SK-N-SH (cell line): ENCODE measurements at regions not wholly inside any gene's neighbourhood (a gene's known extent, or its start where the extent isn't known, plus 50 kb on each side); places are given as distances from the start of the nearest gene placed in this dataset.
A peak's percentile ranks its signal among the peaks of the same experiment; 100 is the strongest.

Experiments
- CTCF ChIA-PET: fragments of 300-600, 350-600 bp; formaldehyde crosslinking; extraction: SDS; loops from one replicate; lab custom pipeline; 2021; lab: Yijun Ruan, JAX
- POLR2A ChIA-PET: fragments of 350-600 bp; sonication (Branson Sonifier 250); formaldehyde crosslinking; extraction: SDS; loops from one replicate; lab custom pipeline; 2020; ENCODE audit warnings: antibody characterized with exemption, inconsistent platforms; lab: Yijun Ruan, JAX
- DNase-seq: peaks from one replicate; pipeline ENCODE4 v3.0.0; 2012
- H2AFZ ChIP-seq: fragments of 200-600 bp; sonication (generic); 2 replicates; pipeline ENCODE4 v1.8.1; 2016; ENCODE audit warnings: antibody characterized with exemption, mild to moderate bottlenecking, low read depth
- H3F3A ChIP-seq: fragments of 200-600 bp; sonication (generic); replicated peaks from 2 replicates; pipeline ENCODE3; 2016; ENCODE audit warnings: antibody characterized with exemption, mild to moderate bottlenecking; ENCODE audit not compliant: insufficient read depth
- H3K27ac ChIP-seq, 2 experiments: fragments of 200-500 bp in 1 of 2; fragments of 200-600 bp in 1 of 2; sonication (Bioruptor generic) in 1 of 2; sonication (generic), shearing (Covaris generic) in 1 of 2; 2 replicates each; pipeline versions ENCODE4 v1.5.1 to v1.6.1; 2014 to 2016; ENCODE audit warnings: low read depth in 2 of 2, inconsistent platforms in 1 of 2, low read length in 1 of 2, mild to moderate bottlenecking in 1 of 2, mixed read lengths in 1 of 2
- H3K27me3 ChIP-seq: fragments of 200-600 bp; sonication (generic), shearing (Covaris generic); 2 replicates; pipeline ENCODE4 v1.6.1; 2016; ENCODE audit warnings: mixed run types; ENCODE audit not compliant: insufficient read depth
- H3K36me3 ChIP-seq, 2 experiments: fragments of 200-500 bp in 1 of 2; fragments of 200-600 bp in 1 of 2; sonication (Bioruptor generic) in 1 of 2; sonication (generic) in 1 of 2; replicated peaks in 1 of 2; 2 replicates each; pipeline versions ENCODE3 to v1.5.1; 2014 to 2016; ENCODE audit warnings: low read length in 1 of 2, mild to moderate bottlenecking in 1 of 2; ENCODE audit not compliant: insufficient read depth in 2 of 2, control insufficient read depth in 1 of 2
- H3K4me1 ChIP-seq, 2 experiments: fragments of 200-500 bp in 1 of 2; fragments of 200-600 bp in 1 of 2; sonication (Bioruptor generic) in 1 of 2; sonication (generic), shearing (Covaris generic) in 1 of 2; 2 replicates each; pipeline versions ENCODE4 v1.5.1 to v1.6.1; 2014 to 2016; ENCODE audit warnings: low read depth in 1 of 2, low read length in 1 of 2, mixed run types in 1 of 2; ENCODE audit not compliant: insufficient read depth in 2 of 2, control insufficient read depth in 1 of 2
- H3K4me2 ChIP-seq: fragments of 200-600 bp; sonication (generic), shearing (Covaris generic); 2 replicates; pipeline ENCODE4 v1.6.1; 2017; ENCODE audit warnings: mixed run types
- H3K4me3 ChIP-seq, 2 experiments: fragments of 200-500 bp in 1 of 2; fragments of 200-600 bp in 1 of 2; sonication (Bioruptor generic) in 1 of 2; sonication (generic), shearing (Covaris generic) in 1 of 2; 2 replicates each; pipeline versions ENCODE4 v1.5.1 to v1.8.1; 2014 to 2016; ENCODE audit warnings: low read depth in 2 of 2, inconsistent platforms in 1 of 2, low read length in 1 of 2, mild to moderate bottlenecking in 1 of 2, mixed read lengths in 1 of 2, moderate library complexity in 1 of 2
- H3K79me2 ChIP-seq: fragments of 200-600 bp; sonication (generic); 2 replicates; pipeline ENCODE4 v1.8.1; 2017; ENCODE audit warnings: mild to moderate bottlenecking; ENCODE audit not compliant: insufficient read depth
- H3K9ac ChIP-seq: fragments of 200-600 bp; sonication (generic); 2 replicates; pipeline ENCODE4 v1.6.1; 2017; ENCODE audit warnings: mixed run types
- H3K9me2 ChIP-seq: fragments of 200-600 bp; sonication (generic); 2 replicates; pipeline ENCODE4 v1.6.1; 2017; ENCODE audit warnings: mixed run types
- H3K9me3 ChIP-seq: fragments of 200-600 bp; sonication (generic); 2 replicates; pipeline ENCODE4 v1.6.1; 2017; ENCODE audit warnings: mixed run types, mild to moderate bottlenecking, moderate library complexity
- H4K20me1 ChIP-seq: fragments of 200-600 bp; sonication (generic); 2 replicates; pipeline ENCODE4 v1.6.1; 2017; ENCODE audit warnings: mild to moderate bottlenecking, mixed run types; ENCODE audit not compliant: insufficient read depth
- CHD2 ChIP-seq: fragments of 150-350 bp; IDR thresholded peaks from 2 replicates; pipeline ENCODE4 v1.6.1; 2018; ENCODE audit warnings: low read length; ENCODE audit not compliant: partially characterized antibody
- EP300 ChIP-seq, 2 experiments: IDR thresholded peaks; 2 replicates each; pipeline versions ENCODE4 v1.4.0 to v1.6.1; 2012; ENCODE audit warnings: borderline replicate concordance in 1 of 2, low read depth in 1 of 2, low read length in 1 of 2
- EZH2phosphoT487 ChIP-seq: fragments of 200-600 bp; sonication (generic); IDR thresholded peaks from 2 replicates; pipeline ENCODE4 v1.6.1; 2017; ENCODE audit warnings: low read depth, mixed run types, mild to moderate bottlenecking, antibody characterized with exemption, moderate library complexity, borderline replicate concordance
- FOSL2 ChIP-seq: IDR thresholded peaks from 2 replicates; pipeline ENCODE4 v1.4.0; 2012; ENCODE audit warnings: low read depth, mild to moderate bottlenecking, moderate library complexity, borderline replicate concordance
- FOXM1 ChIP-seq: IDR thresholded peaks from 2 replicates; pipeline ENCODE4 v1.4.0; 2012; ENCODE audit warnings: low read depth, mild to moderate bottlenecking
- GABPA ChIP-seq: IDR thresholded peaks from 2 replicates; pipeline ENCODE4 v1.4.0; 2012; ENCODE audit warnings: low read depth, mild to moderate bottlenecking
- JUND ChIP-seq: IDR thresholded peaks from 2 replicates; pipeline ENCODE4 v1.4.0; 2012
- MAX ChIP-seq: IDR thresholded peaks from 2 replicates; pipeline ENCODE4 v1.4.0; 2012; ENCODE audit warnings: low read depth
- NFIC ChIP-seq: IDR thresholded peaks from 2 replicates; pipeline ENCODE4 v1.4.0; 2012; ENCODE audit warnings: borderline replicate concordance
- NRF1 ChIP-seq: IDR thresholded peaks from 2 replicates; pipeline ENCODE4 v1.6.1; 2012; ENCODE audit warnings: low read depth, mild to moderate bottlenecking, low read length
- PBX3 ChIP-seq: IDR thresholded peaks from 2 replicates; pipeline ENCODE4; 2012
- RAD21 ChIP-seq: IDR thresholded peaks from 2 replicates; pipeline ENCODE4 v1.6.1; 2012; ENCODE audit warnings: mild to moderate bottlenecking, low read length
- RXRA ChIP-seq: IDR thresholded peaks from 2 replicates; pipeline ENCODE4 v1.4.0; 2012; ENCODE audit warnings: low read depth, mild to moderate bottlenecking, borderline replicate concordance
- SIN3A ChIP-seq: IDR thresholded peaks from 2 replicates; pipeline ENCODE4 v1.6.1; 2012; ENCODE audit warnings: low read depth, mild to moderate bottlenecking, low read length, moderate library complexity, borderline replicate concordance
- TAF1 ChIP-seq: IDR thresholded peaks from 2 replicates; pipeline ENCODE4 v1.6.1; 2012; ENCODE audit warnings: low read depth, mild to moderate bottlenecking, low read length, moderate library complexity, borderline replicate concordance
- TEAD4 ChIP-seq: IDR thresholded peaks from 2 replicates; pipeline ENCODE4 v1.4.0; 2012; ENCODE audit warnings: mild to moderate bottlenecking, borderline replicate concordance; ENCODE audit not compliant: insufficient read depth
- USF1 ChIP-seq: IDR thresholded peaks from 2 replicates; pipeline ENCODE4 v1.4.0; 2012; ENCODE audit warnings: low read depth, borderline replicate concordance
- USF2 ChIP-seq: fragments of 150-350 bp; IDR thresholded peaks from 2 replicates; pipeline ENCODE4 v1.6.1; 2017; ENCODE audit warnings: antibody characterized with exemption, low read length, low read depth, borderline replicate concordance
- ZBTB33 ChIP-seq: IDR thresholded peaks from 2 replicates; pipeline ENCODE4 v1.4.0; 2012; ENCODE audit warnings: low read depth, borderline replicate concordance
- WGBS: methylation state at CpG from one replicate; pipeline ENCODE4 v1.1.6; 2017; ENCODE audit warnings: low lambda C conversion rate; 5-methylcytosine and 5-hydroxymethylcytosine counted together
- TF ChIP-seq, protein P1 (sequence below): fragments of 200-600 bp; sonication (generic); IDR thresholded peaks from 2 replicates; pipeline ENCODE4 v1.6.1; 2017; ENCODE audit warnings: antibody characterized with exemption, mild to moderate bottlenecking, moderate library complexity
- TF ChIP-seq, protein P2 (sequence below): IDR thresholded peaks from 2 replicates; pipeline ENCODE4 v1.6.1; 2012; ENCODE audit warnings: mild to moderate bottlenecking, low read depth, low read length, moderate library complexity

- no peaks in the 10 kb centered on the region for H3K27me3 ChIP-seq
- H3K9me3 ChIP-seq = no peaks in the 10 kb centered on the region
- peak overlapping the region in 1 of 2 experiments; percentile 45; a peak in 2 of 4 replicates for H3K27ac ChIP-seq
- H3K36me3 ChIP-seq = no peaks in the 10 kb centered on the region
- no peaks in the 10 kb centered on the region for H3K79me2 ChIP-seq
- no peak overlapping the region for H3K9ac ChIP-seq
- no peak overlapping the region for H3K4me3 ChIP-seq
- peaks cover 3 to 7% of the 10 kb centered on the region in 2 experiments; a peak in 3 of 4 replicates for H3K4me1 ChIP-seq
- H3K9me2 ChIP-seq = no peaks in the 10 kb centered on the region
- H3F3A ChIP-seq = peaks cover 7% of the 10 kb centered on the region
- H3K4me2 ChIP-seq = no peak overlapping the region
- ChIA-PET POLR2A (no interaction called here), CTCF (interaction anchor here (0.6 kb wide), 1 partner anchor 283 kb away, joined by 3 read pairs; no protein-coding TSS in a partner anchor)
- no peak overlapping the region for H2AFZ ChIP-seq
- no peaks in the 10 kb centered on the region for H4K20me1 ChIP-seq
- DNase-seq = no peak
- 16% methylated on average over 3 of the region's 3 CpGs for WGBS
- no peak for TF ChIP-seq MAX
- TF ChIP-seq, protein P1, sequence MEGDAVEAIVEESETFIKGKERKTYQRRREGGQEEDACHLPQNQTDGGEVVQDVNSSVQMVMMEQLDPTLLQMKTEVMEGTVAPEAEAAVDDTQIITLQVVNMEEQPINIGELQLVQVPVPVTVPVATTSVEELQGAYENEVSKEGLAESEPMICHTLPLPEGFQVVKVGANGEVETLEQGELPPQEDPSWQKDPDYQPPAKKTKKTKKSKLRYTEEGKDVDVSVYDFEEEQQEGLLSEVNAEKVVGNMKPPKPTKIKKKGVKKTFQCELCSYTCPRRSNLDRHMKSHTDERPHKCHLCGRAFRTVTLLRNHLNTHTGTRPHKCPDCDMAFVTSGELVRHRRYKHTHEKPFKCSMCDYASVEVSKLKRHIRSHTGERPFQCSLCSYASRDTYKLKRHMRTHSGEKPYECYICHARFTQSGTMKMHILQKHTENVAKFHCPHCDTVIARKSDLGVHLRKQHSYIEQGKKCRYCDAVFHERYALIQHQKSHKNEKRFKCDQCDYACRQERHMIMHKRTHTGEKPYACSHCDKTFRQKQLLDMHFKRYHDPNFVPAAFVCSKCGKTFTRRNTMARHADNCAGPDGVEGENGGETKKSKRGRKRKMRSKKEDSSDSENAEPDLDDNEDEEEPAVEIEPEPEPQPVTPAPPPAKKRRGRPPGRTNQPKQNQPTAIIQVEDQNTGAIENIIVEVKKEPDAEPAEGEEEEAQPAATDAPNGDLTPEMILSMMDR = no peak
- no peak for TF ChIP-seq CHD2
- peak; percentile 56; the same call in 1 of the 2 replicates for TF ChIP-seq FOXM1
- TF ChIP-seq, protein P2, sequence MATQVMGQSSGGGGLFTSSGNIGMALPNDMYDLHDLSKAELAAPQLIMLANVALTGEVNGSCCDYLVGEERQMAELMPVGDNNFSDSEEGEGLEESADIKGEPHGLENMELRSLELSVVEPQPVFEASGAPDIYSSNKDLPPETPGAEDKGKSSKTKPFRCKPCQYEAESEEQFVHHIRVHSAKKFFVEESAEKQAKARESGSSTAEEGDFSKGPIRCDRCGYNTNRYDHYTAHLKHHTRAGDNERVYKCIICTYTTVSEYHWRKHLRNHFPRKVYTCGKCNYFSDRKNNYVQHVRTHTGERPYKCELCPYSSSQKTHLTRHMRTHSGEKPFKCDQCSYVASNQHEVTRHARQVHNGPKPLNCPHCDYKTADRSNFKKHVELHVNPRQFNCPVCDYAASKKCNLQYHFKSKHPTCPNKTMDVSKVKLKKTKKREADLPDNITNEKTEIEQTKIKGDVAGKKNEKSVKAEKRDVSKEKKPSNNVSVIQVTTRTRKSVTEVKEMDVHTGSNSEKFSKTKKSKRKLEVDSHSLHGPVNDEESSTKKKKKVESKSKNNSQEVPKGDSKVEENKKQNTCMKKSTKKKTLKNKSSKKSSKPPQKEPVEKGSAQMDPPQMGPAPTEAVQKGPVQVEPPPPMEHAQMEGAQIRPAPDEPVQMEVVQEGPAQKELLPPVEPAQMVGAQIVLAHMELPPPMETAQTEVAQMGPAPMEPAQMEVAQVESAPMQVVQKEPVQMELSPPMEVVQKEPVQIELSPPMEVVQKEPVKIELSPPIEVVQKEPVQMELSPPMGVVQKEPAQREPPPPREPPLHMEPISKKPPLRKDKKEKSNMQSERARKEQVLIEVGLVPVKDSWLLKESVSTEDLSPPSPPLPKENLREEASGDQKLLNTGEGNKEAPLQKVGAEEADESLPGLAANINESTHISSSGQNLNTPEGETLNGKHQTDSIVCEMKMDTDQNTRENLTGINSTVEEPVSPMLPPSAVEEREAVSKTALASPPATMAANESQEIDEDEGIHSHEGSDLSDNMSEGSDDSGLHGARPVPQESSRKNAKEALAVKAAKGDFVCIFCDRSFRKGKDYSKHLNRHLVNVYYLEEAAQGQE = no peak
- no peak for TF ChIP-seq GABPA
- no peak for TF ChIP-seq TAF1
- TF ChIP-seq FOSL2 = peak; percentile 65; the same call in 1 of the 2 replicates
- peak; percentile 36; the same call in 1 of the 2 replicates for TF ChIP-seq NFIC
- peak; percentile 57; the same call in 1 of the 2 replicates for TF ChIP-seq JUND
- TF ChIP-seq RAD21 = no peak
- TF ChIP-seq TEAD4 = peak; percentile 66; the same call in 1 of the 2 replicates
- no peak for TF ChIP-seq NRF1
- TF ChIP-seq PBX3 = peak; percentile 84
- no peak for TF ChIP-seq USF1
- TF ChIP-seq ZBTB33 = no peak
- TF ChIP-seq USF2 = no peak
- peak in 1 of 2 experiments; percentile 85; a peak in 2 of 4 replicates for TF ChIP-seq EP300 (IDR thresholded peaks at IDR 0.05; ENCODE audit: borderline replicate concordance in 1 of 2, low read depth in 1 of 2, low read length in 1 of 2)
- TF ChIP-seq EZH2phosphoT487 = no peak
- TF ChIP-seq RXRA = peak; percentile 77; the same call in 1 of the 2 replicates
- no peak for TF ChIP-seq SIN3A
These were observed 244.7 kb downstream of the HNMT start for GRCh38 chr2:138209009-138209408.
